ENCODE measurements at regions not wholly inside any gene's neighbourhood (a gene's known extent, or its start where the extent isn't known, plus 50 kb on each side); places are given as distances from the start of the nearest gene placed in this dataset.

DNA sequence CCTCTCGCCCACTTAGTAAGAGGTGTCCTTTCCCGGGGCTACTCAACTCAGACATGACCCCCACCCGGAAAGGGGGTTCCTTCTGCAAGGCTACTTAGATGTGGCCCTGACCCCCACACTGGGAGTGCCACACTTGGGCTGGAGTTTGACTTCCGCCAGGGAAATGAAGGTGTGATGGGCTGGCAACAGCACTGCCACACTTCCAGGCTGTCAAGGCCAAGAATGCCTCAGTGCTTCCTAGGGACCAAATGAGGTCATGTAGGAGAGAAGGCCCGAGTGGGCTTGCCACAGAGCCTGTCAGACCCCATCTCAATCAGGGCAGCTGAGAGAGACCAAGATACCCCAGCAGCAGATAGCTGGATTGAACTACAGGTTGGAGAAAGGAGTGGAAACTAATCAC is 55.5 kb downstream of the DRD1 start:
- DNase-seq (ENCODE audit: insufficient read length) (no peak), FAIRE-seq (no peak)
- TF ChIP-seq POLR2A (IDR thresholded peaks at IDR 0.05; ENCODE audit: low read depth, low read length) (no peak), POLR2AphosphoS5 (IDR thresholded peaks at IDR 0.05; ENCODE audit: low read depth, low read length) (no peak), TAF1 (IDR thresholded peaks at IDR 0.05; ENCODE audit: borderline replicate concordance, low read depth, low read length) (no peak)

DNA sequence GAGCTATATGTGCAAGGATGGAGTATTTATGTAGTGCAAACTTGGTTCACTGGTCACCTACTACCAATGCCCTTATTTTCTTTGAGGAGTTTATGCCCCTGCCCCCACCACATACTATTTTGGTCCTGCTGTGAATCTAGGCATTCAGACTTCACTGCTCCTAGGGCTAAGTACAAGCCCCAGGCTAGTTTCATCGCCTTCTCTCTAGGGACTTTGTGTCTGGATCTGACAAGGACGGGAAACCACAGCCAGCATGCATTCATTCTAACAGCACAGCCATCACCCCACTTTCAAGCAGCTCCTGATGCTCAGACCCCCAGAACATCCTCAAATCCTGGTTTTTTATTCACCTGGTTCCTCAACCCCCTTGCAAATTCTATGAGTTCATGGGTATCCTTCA is 56.8 kb downstream of the DRD1 start:
- DNase-seq (ENCODE audit: insufficient read length): no peak
- TF ChIP-seq POLR2AphosphoS5 (IDR thresholded peaks at IDR 0.05; ENCODE audit: low read depth, low read length) (no peak), POLR2A (IDR thresholded peaks at IDR 0.05; ENCODE audit: low read depth, low read length) (no peak), TAF1 (IDR thresholded peaks at IDR 0.05; ENCODE audit: borderline replicate concordance, low read depth, low read length) (no peak)
- no peak for FAIRE-seq

DNA sequence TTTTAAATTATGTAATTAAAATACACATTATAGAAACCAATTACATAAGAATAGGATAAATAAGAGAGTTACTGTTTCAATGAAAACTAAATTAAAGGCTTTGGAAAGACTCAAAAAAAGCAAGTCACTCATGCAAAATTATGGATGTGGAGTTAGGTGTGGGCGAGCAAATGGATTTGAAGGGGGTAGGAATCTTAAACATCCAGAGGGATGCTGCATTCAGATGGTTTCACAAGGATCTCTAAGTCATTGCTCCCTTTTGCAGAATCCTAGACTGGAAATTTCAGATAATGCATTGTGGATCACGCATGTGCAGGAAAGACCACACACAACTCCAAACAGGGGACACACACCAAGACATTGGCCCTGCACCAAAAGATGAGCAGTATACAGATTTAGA is 57.5 kb downstream of the DRD1 start:
- no peak for FAIRE-seq
- DNase-seq (ENCODE audit: insufficient read length): no peak
- TF ChIP-seq POLR2A (IDR thresholded peaks at IDR 0.05; ENCODE audit: low read depth, low read length) (no peak), TAF1 (IDR thresholded peaks at IDR 0.05; ENCODE audit: borderline replicate concordance, low read depth, low read length) (no peak), POLR2AphosphoS5 (IDR thresholded peaks at IDR 0.05; ENCODE audit: low read depth, low read length) (no peak)

DNA sequence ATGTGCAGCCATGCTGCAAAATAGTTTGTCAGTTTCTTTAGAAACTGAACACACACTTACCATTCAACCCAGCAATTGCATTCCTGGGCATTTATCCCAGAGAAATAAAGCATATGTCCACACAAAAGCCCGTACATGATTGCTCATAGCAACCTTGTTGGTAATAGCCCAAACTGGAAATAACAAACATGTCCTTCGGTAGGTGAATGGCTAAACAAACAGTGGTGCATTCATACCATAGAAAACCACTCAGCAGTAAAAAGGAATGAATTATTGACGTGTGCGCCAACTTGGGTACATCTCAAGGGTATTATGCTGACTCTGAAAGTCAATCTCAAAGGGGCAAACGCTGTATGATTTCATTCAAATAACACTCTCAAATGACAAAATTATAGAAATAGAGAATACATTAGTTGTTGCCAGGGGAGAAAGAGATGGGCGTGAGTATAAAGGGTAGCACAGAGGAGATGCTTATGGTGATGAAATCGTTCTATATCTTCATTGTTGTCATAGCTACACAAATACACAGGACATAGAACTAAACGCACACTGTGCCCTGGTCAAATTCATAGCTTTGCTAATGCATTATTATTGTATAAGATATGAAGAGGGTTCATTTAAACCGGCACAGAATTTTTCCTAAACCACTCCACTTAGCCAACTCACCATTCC is 58.2 kb downstream of the DRD1 start:
- FAIRE-seq: no peak
- TF ChIP-seq POLR2AphosphoS5 (IDR thresholded peaks at IDR 0.05; ENCODE audit: low read depth, low read length): no peak
- no peak for DNase-seq (ENCODE audit: insufficient read length)

DNA sequence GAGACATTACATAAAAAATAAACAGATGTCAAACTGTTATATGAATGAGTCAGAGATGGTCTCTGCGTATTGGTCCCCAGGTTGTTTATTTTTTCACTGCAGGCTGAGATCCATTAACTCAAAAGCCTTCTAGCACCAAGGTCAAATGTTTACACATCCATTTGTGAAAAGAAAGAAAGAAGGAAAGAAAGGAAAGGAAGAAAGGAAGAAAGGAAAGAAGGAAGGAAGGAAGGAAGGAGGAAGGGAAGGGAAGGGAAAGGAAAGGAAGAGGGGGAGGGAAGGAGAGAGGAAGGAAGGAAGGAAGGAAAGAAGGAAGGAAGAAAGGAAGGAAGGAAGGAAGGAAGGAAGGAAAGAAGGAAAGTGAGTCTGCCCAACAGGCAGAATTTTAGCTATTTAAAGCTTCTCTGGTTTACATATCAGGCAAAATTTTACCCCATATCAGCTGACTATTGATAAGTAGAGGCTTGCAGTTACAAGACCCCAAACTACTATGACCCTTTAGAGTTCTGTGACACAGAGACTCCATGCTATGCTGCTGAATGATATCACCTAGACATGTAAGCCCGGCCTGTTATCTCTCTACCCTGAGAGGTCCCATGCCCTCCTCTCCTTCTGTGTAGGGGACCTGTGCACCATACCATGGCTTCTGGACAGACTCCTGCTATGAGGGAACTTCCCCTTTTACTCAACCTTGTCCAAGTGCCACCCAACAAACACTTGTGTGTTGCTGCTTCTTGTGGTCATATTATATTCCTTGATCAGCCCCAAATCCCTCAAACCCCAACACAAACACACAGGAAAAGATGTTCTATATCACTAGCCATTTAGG is 59.0 kb downstream of the DRD1 start:
- TF ChIP-seq POLR2A (IDR thresholded peaks at IDR 0.05; ENCODE audit: low read depth, low read length) (no peak), TAF1 (IDR thresholded peaks at IDR 0.05; ENCODE audit: borderline replicate concordance, low read depth, low read length) (no peak), POLR2AphosphoS5 (IDR thresholded peaks at IDR 0.05; ENCODE audit: low read depth, low read length) (no peak)
- DNase-seq (ENCODE audit: insufficient read length) (no peak), FAIRE-seq (no peak)

DNA sequence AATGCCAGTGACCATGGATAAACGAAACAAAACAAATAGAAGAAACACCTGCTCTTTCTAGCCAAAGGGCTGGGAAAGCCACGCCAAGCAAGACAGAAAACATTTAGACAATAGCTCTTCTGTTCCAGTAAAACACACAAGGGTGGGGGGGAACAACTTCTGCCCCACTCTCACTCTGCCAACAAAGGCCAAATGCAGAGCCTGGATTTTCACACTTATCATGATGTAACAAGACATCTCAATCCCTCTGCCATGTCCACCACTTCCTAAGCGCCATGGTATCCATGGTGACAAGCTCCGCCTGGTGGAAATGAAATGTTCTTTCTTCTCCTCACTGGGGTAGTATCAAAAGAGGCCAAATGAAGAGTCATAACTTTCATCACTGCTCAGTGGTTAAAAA is 60.6 kb downstream of the DRD1 start:
- no peak for TF ChIP-seq POLR2A (IDR thresholded peaks at IDR 0.05; ENCODE audit: low read depth, low read length)
- TF ChIP-seq TAF1 (IDR thresholded peaks at IDR 0.05; ENCODE audit: borderline replicate concordance, low read depth, low read length): no peak
- TF ChIP-seq POLR2AphosphoS5 (IDR thresholded peaks at IDR 0.05; ENCODE audit: low read depth, low read length): no peak
- no peak for DNase-seq (ENCODE audit: insufficient read length)
- FAIRE-seq: no peak

DNA sequence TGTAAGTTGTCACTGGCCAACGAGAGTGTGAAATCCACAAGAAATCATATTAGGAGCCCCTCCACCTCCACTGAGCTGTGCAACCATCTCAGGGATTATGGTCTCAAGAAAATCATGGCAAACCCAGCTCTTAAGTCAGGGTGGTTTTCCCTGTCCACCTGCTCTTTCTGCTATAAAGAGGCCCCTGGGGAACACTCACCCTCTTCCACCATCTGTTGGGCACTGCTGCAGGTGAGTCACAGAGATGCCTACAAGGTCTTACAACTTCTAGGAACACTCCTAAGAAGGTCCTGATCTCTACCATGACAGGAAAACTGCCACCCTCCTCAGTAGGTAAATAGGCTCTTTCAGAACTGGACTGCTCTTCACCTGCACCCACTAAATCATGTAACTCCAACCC is 61.8 kb downstream of the DRD1 start:
- no peak for TF ChIP-seq POLR2A (IDR thresholded peaks at IDR 0.05; ENCODE audit: low read depth, low read length)
- TF ChIP-seq TAF1 (IDR thresholded peaks at IDR 0.05; ENCODE audit: borderline replicate concordance, low read depth, low read length): no peak
- TF ChIP-seq POLR2AphosphoS5 (IDR thresholded peaks at IDR 0.05; ENCODE audit: low read depth, low read length): no peak
- DNase-seq (ENCODE audit: insufficient read length): no peak
- no peak for FAIRE-seq

DNA sequence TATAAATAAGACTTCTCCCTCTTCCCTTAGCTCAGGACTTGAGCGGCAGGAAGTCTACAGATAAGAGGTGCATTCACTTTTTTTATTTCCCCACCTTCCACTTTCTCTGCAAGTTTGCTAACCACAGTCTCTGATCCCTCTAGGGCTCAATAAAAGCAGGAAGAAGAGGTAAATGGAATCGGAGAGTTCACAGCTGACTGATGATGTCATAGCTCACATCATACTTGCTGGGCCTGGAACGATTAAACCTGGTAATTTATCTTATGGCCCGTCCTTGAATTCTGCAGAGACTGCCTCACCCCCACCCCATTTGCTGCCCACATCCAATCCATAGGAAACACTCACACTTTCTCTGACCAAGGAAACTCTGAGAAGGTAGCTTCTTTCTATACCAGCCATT is 62.9 kb downstream of the DRD1 start:
- DNase-seq (ENCODE audit: insufficient read length) (no peak), FAIRE-seq (no peak)
- no peak for TF ChIP-seq POLR2AphosphoS5 (IDR thresholded peaks at IDR 0.05; ENCODE audit: low read depth, low read length)
- no peak for TF ChIP-seq TAF1 (IDR thresholded peaks at IDR 0.05; ENCODE audit: borderline replicate concordance, low read depth, low read length)
- TF ChIP-seq POLR2A (IDR thresholded peaks at IDR 0.05; ENCODE audit: low read depth, low read length): no peak

DNA sequence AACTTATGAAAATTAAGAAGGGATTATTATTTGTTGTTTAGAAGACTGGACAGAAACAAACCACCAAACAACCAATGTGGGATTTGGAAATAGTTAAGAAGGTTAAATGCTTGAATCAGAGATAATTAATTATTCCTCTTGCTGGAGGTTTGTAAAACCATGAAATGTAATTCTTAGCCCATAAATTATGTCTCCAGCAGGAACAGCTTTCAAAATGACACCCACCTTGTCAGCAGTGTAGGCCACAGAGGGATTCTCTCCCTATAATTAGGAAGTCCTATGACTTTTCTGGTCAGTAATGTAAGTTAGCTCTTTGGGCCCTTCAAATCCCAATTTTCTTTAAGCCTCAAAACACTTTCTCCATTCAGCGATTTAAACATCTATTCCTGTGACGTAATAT is 63.3 kb downstream of the DRD1 start:
- DNase-seq (ENCODE audit: insufficient read length) (no peak), FAIRE-seq (no peak)
- no peak for TF ChIP-seq TAF1 (IDR thresholded peaks at IDR 0.05; ENCODE audit: borderline replicate concordance, low read depth, low read length)
- no peak for TF ChIP-seq POLR2A (IDR thresholded peaks at IDR 0.05; ENCODE audit: low read depth, low read length)

DNA sequence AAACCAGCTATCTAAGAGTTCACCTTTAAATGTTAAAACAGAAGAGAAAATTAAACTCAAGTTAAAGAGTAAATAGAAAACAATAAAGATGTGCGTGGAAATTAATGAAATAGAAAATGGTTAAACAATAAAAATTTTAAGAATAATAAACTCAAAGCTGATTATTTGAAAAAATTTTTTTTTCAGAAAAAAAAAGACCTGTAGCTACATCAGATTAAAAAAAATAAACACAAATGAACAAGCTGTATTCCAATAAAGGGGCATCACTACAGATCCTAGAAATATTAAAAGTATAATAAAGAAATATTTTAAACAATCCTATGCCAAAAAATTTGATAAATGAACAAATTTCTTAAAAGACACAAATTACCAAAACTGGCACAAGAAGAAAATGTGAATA is 64.1 kb downstream of the DRD1 start:
- DNase-seq (ENCODE audit: insufficient read length) (no peak), FAIRE-seq (no peak)
- TF ChIP-seq POLR2A (IDR thresholded peaks at IDR 0.05; ENCODE audit: low read depth, low read length) (no peak), POLR2AphosphoS5 (IDR thresholded peaks at IDR 0.05; ENCODE audit: low read depth, low read length) (no peak), TAF1 (IDR thresholded peaks at IDR 0.05; ENCODE audit: borderline replicate concordance, low read depth, low read length) (no peak)

DNA sequence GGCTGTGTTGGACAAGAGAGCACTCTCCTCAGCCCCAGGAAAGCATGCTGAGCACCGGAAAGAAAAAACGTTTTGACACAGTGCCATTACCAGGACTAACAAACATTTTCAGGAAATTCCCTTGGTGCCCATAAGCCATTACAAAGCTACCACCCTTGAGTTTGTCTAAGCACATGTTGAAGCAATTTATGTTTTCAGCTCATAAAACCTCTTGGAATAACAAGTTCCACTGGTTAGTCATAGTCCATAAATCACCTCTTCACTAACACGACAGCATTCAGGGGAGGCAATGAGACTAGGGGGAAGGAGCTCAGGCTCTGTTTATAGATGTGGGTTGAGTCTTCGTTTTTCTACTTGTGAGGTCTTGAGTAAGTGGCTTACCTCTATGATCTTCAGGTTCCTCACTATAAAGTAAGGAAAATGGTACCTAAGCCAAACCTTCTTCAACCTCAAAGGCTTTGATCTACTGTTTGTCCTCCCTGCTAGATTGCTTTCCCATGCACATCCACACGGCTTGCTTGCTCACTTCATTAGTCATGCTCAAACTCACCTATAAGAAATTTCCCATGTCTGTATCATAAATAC is 65.4 kb downstream of the DRD1 start:
- no peak for FAIRE-seq
- TF ChIP-seq POLR2AphosphoS5 (IDR thresholded peaks at IDR 0.05; ENCODE audit: low read depth, low read length) (no peak), POLR2A (IDR thresholded peaks at IDR 0.05; ENCODE audit: low read depth, low read length) (no peak), TAF1 (IDR thresholded peaks at IDR 0.05; ENCODE audit: borderline replicate concordance, low read depth, low read length) (no peak)
- no peak for DNase-seq (ENCODE audit: insufficient read length)

DNA sequence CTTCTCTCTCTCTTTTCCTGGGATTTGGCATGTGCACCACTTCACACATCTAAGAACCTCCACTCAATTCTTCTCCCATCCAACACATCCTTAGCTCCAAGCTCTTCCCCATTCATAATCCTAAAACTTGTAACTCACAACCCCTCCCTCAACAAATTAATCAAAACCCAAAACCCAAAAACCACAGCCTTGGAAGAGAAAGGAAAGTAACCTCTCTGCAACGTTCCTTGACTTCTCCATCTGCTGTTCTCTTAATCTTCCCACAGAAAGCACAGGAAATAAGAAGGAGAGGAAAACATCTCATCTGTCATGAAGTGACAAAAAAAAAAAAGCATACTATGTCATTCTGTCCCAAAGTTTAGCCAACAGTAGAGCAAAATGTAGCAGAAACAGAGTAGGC is 66.2 kb downstream of the DRD1 start:
- TF ChIP-seq POLR2A (IDR thresholded peaks at IDR 0.05; ENCODE audit: low read depth, low read length): no peak
- no peak for TF ChIP-seq POLR2AphosphoS5 (IDR thresholded peaks at IDR 0.05; ENCODE audit: low read depth, low read length)
- TF ChIP-seq TAF1 (IDR thresholded peaks at IDR 0.05; ENCODE audit: borderline replicate concordance, low read depth, low read length): no peak
- FAIRE-seq (no peak), DNase-seq (ENCODE audit: insufficient read length) (no peak)
